Pons (tissue), 1 donor: ENCODE measurements at regions not wholly inside any gene's neighbourhood (a gene's known extent, or its start where the extent isn't known, plus 50 kb on each side); places are given as distances from the start of the nearest gene placed in this dataset.

ENCODE experiments used
- DNase-seq: peaks from one replicate; pipeline ENCODE4 v3.0.0-alpha.2; 2016; ENCODE audit warnings: low spot score

DNA sequence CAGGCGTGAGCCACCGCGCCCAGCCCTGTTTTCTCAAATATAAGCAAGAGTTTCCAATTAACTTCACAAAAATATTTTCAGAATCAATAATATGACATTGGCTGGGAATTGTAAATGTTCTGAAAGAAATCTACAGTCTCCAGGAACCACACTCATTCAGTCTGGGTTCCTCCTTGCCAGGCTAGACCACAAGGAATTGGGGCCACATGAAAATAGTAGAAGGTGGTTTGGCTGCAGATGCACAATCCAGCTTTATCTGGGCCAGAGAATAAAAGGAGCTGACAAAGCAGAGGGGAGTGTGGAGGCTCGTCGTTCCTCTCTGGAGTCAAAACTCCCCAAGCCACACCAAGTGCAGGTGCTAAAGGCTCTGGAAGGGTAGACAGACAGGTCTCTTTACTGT is 92.0 kb upstream of the OSMR start:
- no peak for DNase-seq

GRCh38 chr5:38755181-38755580 is 90.6 kb upstream of the OSMR start:
- no peak for DNase-seq

GRCh38 chr5:38756068-38756467 is 89.7 kb upstream of the OSMR start:
- DNase-seq: no peak

GRCh38 chr5:38757451-38758245 is 88.2 kb upstream of the OSMR start:
- DNase-seq: no peak

DNA sequence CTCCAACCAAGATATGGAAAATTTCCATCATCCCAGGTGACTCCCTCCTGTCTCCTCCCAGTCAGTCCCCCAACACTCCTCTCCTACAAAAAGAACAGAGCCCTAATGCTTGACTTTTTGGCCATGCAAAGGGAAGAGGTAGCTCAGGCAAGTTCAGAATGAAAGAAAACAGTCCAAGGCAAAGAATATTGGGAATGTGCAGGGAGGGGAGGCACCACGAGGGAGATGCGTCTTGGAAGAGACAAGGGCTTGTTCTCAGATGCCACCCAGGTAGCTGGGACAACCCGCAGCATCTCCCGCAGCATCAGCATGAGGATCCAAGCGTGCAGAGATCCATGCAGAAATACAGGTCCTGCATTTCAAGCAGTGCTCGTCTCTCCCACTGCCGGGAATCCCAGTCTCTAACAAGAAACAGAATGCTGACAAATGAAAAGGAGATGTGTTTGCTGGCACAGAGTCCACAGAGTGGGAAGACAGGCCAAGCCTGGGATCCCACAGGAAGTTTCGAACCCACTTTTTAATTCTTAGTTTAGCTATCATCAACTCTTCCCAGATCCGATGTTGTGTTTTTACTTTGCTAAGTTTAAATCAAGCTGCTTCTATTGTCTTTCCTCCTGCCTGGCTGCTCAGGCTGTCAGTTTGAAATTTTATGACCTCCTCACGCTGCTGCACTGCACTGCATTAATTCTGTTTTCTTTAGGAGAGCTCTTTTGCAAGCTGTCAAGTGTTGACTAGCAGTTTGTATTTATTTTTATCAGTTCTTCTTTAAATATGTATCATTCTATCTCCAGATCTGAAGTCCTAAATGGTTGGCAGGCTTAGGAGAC is 86.8 kb upstream of the OSMR start:
- DNase-seq: no peak

DNA sequence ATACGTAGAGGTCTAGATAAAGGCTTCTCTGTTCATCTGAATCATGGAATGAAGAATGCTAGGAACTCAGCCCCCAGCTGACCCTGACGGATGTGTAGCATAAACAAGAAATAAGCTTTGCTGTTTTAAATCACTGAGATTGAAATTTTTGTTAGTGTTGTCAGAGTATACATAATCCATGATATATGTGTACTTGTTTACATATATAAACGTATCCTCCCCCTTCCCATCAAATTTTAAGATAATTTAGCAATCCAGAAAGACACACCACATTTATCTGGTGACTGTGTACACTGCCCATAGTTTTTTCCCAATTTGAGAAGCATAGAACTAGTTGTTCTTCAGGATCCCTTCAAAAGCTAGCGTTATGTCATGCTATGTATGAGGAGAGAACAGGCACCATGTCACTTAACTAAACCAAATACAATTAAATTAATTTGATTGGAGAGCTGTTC is 80.8 kb upstream of the OSMR start:
- no peak for DNase-seq

DNA sequence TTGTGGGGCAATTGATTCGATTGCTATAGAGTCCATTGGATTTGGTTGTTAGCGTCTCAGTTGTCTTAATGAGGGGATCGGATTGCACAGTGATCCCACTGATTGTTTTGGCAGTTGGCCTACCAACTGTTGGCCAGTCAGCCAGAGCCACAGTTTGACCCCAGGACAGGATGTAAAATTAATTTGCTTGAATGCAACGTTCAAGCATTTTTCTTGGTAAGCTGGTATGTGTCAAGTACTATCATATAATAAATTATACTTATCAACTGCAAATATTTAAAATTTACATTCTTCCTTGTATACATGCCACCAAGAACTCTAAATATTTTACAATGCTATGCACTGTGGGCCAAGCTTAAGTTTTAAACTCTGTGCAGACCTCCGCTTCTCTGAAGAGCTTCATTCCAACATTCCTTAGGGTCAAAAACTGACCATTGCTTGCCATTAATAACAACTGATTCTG is 80.4 kb upstream of the OSMR start:
- no peak for DNase-seq

- DNase-seq: no peak
These were observed 79.7 kb upstream of the OSMR start for GRCh38 chr5:38766151-38766550.

GRCh38 chr5:38768412-38769211 is 77.2 kb upstream of the OSMR start:
- DNase-seq: no peak

DNA sequence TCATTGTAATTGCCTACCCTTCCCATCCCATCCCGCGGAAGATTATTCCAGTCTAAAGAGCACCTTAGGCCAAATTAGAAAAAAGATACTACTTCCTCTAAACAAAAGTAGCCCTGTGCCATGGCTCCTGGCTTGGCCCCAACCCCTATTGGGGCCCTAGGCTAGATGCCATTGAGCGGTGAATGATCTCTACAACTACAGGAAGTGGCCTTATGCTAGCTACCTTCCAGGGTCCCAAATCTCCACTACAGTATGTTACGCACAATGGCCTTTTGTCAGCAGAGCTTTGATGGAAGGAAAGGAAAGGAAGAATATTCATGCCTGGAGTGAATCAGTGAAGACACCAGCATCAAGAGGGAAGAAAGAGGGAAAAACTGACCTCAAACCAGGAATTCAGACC is 73.3 kb upstream of the OSMR start:
- no peak for DNase-seq

DNA sequence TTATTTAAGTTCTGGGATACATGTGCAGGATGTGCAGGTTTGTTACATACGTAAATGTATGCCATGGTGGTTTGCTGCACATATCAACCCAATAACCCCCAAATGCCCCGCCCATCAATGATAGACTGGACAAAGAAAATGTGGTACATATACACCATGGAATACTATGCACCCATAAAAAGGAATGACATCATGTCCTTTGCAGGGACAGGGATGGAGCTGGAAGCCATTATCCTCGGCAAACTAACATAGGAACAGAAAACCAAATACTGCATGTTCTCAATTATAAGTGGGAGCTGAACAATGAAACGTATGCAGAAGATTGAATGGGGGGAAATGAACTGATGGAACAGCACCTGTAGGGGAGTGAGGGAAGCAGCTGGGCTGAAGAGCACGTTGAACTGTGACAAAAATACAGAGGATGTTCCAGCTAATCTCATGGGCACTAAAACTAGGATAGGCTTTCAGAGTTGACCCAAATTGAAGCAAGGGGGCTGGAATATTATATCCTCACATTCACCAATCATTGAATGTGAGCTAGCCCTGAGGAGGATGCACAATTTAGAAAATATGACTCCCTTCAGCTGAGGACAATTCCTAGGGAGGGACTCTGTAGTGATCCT is 70.5 kb upstream of the OSMR start:
- DNase-seq: no peak

- peak; percentile 7 for DNase-seq
These were observed 69.5 kb upstream of the OSMR start for GRCh38 chr5:38776149-38776896.

DNA sequence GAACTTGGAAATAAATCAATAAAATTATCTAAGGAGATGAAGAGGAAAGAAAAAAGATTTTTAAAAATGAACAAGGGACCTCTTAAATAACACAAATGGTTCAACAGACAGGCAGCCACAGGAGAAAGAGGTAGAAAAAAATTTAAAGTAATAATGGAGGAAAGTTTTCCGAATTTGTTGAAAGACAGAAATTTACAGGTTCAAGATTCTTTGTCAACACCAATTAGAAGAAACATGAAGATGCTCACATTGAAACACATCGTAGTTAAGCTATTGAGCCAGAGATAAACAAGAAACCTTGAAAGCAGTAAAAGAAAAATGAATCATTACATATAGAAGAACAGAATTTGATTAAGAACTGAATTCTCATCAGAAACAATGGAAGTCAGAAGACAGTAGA is 68.7 kb upstream of the OSMR start:
- DNase-seq: no peak

- no peak for DNase-seq
These were observed 65.5 kb upstream of the OSMR start for GRCh38 chr5:38780316-38780715.

DNA sequence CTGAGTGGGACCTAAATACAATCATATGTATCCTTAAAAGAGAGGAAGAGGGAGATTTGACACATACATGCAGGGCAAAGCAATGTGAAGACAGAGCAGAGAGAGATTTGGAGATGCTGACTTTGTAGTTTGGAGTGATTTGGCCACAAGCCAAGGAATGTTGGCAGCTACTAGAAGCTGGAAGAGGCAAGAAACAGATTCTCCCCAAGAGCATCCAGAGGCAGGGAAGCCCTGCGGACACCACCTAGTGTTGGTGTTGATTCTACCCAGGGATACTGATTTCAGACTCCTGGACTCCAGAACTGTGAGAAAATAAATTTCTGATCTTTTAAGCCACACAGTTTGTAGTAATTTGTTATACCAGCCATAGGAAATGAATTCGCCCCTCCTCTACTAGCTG is 64.9 kb upstream of the OSMR start:
- peak; percentile 87 for DNase-seq

- DNase-seq: no peak
These were observed 63.5 kb upstream of the OSMR start for GRCh38 chr5:38782180-38782835.

GRCh38 chr5:38783011-38783561 is 62.7 kb upstream of the OSMR start:
- peak; percentile 20 for DNase-seq

- DNase-seq: no peak
These were observed 56.7 kb upstream of the OSMR start for GRCh38 chr5:38789134-38789533.

- DNase-seq: no peak
These were observed 56.0 kb upstream of the OSMR start for GRCh38 chr5:38789777-38790176.

GRCh38 chr5:38790268-38790667 is 55.5 kb upstream of the OSMR start:
- DNase-seq: no peak
